ENCODE measurements at regions not wholly inside any gene's neighbourhood (a gene's known extent, or its start where the extent isn't known, plus 50 kb on each side); places are given as distances from the start of the nearest gene placed in this dataset.

- no peak overlapping the region for H3K4me3 ChIP-seq (ENCODE audit: low read depth, low read length)
- TF ChIP-seq CTCF (IDR thresholded peaks at IDR 0.05; ENCODE audit: control insufficient read depth, extremely low read depth, insufficient read depth): no peak
- no peak for DNase-seq (ENCODE audit: low read depth)
Measured at GRCh38 chr6:119480961-119481497, 131.5 kb upstream of the MAN1A1 start.

GRCh38 chr6:119479860-119480655, 130.5 kb upstream of the MAN1A1 start:
- TF ChIP-seq CTCF (IDR thresholded peaks at IDR 0.05; ENCODE audit: control insufficient read depth, extremely low read depth, insufficient read depth): no peak
- no peak overlapping the region for H3K4me3 ChIP-seq (ENCODE audit: low read depth, low read length)
- no peak for DNase-seq (ENCODE audit: low read depth)

- H3K4me3 ChIP-seq (ENCODE audit: low read depth, low read length): no peak overlapping the region
- DNase-seq (ENCODE audit: low read depth): no peak
- no peak for TF ChIP-seq CTCF (IDR thresholded peaks at IDR 0.05; ENCODE audit: control insufficient read depth, extremely low read depth, insufficient read depth)
Measured at GRCh38 chr6:119476554-119476953, 127.0 kb upstream of the MAN1A1 start.

GRCh38 chr6:119476024-119476423, 126.5 kb upstream of the MAN1A1 start:
- no peak for TF ChIP-seq CTCF (IDR thresholded peaks at IDR 0.05; ENCODE audit: control insufficient read depth, extremely low read depth, insufficient read depth)
- H3K4me3 ChIP-seq (ENCODE audit: low read depth, low read length): no peak overlapping the region
- DNase-seq (ENCODE audit: low read depth): peak; percentile 69

GRCh38 chr6:119470893-119471542, 121.5 kb upstream of the MAN1A1 start:
- TF ChIP-seq CTCF (IDR thresholded peaks at IDR 0.05; ENCODE audit: control insufficient read depth, extremely low read depth, insufficient read depth): no peak

GRCh38 chr6:119467488-119468081, 118.0 kb upstream of the MAN1A1 start:
- H3K4me3 ChIP-seq (ENCODE audit: low read depth, low read length): no peak overlapping the region
- TF ChIP-seq CTCF (IDR thresholded peaks at IDR 0.05; ENCODE audit: control insufficient read depth, extremely low read depth, insufficient read depth): no peak
- no peak for DNase-seq (ENCODE audit: low read depth)

More at GRCh38 chr6:119470893-119471542, 121.5 kb upstream of the MAN1A1 start:
- no peak for DNase-seq (ENCODE audit: low read depth)
- H3K4me3 ChIP-seq (ENCODE audit: low read depth, low read length): no peak overlapping the region

Data from LNCaP clone FGC (cell line).